B cell (primary cell): ENCODE measurements at regions not wholly inside any gene's neighbourhood (a gene's known extent, or its start where the extent isn't known, plus 50 kb on each side); places are given as distances from the start of the nearest gene placed in this dataset.

Source experiments
- EZH2 ChIP-seq: IDR thresholded peaks from 2 replicates; pipeline ENCODE4 v1.6.1; 2012; ENCODE audit warnings: borderline replicate concordance, low read depth, mild to moderate bottlenecking, moderate library complexity, low read length; ENCODE audit not compliant: insufficient read depth, poor library complexity, severe bottlenecking
- TF ChIP-seq, protein P1 (sequence below): fragments of 200-600 bp; IDR thresholded peaks from one replicate; pipeline ENCODE4 v1.8.0; 2022; ENCODE audit warnings: antibody characterized with exemption, mild to moderate bottlenecking

DNA sequence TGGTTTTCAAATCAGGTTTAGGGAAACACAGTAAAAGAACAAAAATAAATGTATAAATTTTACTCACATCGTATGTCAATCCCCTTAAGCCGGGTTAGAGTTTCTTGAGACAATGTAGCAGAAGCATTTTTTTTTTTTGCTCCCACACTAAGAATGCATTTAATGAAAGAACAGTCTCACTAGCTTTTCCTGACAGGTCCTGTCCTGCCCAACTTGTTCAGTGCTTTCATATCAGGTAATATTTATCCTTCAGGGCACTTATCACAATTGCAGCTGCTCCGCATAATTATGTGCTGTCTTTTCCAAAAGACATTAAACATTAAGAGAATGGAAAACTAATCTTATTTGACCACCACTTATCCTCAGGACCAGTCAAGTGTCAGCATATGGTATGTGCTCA is 632.0 kb downstream of the HTR1B start:
- TF ChIP-seq, protein P1, sequence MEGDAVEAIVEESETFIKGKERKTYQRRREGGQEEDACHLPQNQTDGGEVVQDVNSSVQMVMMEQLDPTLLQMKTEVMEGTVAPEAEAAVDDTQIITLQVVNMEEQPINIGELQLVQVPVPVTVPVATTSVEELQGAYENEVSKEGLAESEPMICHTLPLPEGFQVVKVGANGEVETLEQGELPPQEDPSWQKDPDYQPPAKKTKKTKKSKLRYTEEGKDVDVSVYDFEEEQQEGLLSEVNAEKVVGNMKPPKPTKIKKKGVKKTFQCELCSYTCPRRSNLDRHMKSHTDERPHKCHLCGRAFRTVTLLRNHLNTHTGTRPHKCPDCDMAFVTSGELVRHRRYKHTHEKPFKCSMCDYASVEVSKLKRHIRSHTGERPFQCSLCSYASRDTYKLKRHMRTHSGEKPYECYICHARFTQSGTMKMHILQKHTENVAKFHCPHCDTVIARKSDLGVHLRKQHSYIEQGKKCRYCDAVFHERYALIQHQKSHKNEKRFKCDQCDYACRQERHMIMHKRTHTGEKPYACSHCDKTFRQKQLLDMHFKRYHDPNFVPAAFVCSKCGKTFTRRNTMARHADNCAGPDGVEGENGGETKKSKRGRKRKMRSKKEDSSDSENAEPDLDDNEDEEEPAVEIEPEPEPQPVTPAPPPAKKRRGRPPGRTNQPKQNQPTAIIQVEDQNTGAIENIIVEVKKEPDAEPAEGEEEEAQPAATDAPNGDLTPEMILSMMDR, result no peak
- TF ChIP-seq EZH2, result no peak
